Esophagus (tissue), 2 donors: ENCODE measurements at regions not wholly inside any gene's neighbourhood (a gene's known extent, or its start where the extent isn't known, plus 50 kb on each side); places are given as distances from the start of the nearest gene placed in this dataset.

Source experiments
- H3K27ac ChIP-seq, 2 donors: one replicate each; pipeline ENCODE4 v1.5.1; 2013; ENCODE audit warnings: low read depth in 2 of 2, mild to moderate bottlenecking in 2 of 2, inconsistent platforms in 1 of 2, low read length in 1 of 2, moderate library complexity in 1 of 2
- H3K27me3 ChIP-seq, 2 donors: one replicate each; pipeline ENCODE4 v1.6.1; 2013; ENCODE audit warnings: low read length in 2 of 2, control low read depth in 1 of 2, mild to moderate bottlenecking in 1 of 2; ENCODE audit not compliant: insufficient read depth in 2 of 2, control insufficient read depth in 1 of 2
- H3K36me3 ChIP-seq, 2 donors: one replicate each; pipeline ENCODE4 v1.6.1; 2013; ENCODE audit warnings: low read length in 1 of 2; ENCODE audit not compliant: control insufficient read depth in 2 of 2, insufficient read depth in 2 of 2
- H3K4me1 ChIP-seq, 2 donors: one replicate each; pipeline ENCODE4 v1.6.1; 2013; ENCODE audit warnings: low read length in 1 of 2; ENCODE audit not compliant: control insufficient read depth in 2 of 2, insufficient read depth in 2 of 2
- H3K4me3 ChIP-seq, 2 donors: one replicate each; pipeline ENCODE4 v1.5.1; 2013; ENCODE audit warnings: low read length in 2 of 2, mild to moderate bottlenecking in 2 of 2, low read depth in 1 of 2, moderate library complexity in 1 of 2
- H3K9me3 ChIP-seq, 2 donors: one replicate each; pipeline ENCODE4 v1.6.1; 2013; ENCODE audit warnings: mild to moderate bottlenecking in 2 of 2, low read depth in 1 of 2, low read length in 1 of 2, moderate library complexity in 1 of 2; ENCODE audit not compliant: control insufficient read depth in 2 of 2, insufficient read depth in 1 of 2
- WGBS, 2 donors: extraction: QIAGEN DNeasy Blood & Tissue Kit; methylation state at CpG; one replicate each; pipeline ENCODE4 v1.1.7; 2013; 5-methylcytosine and 5-hydroxymethylcytosine counted together
- donor health status: healthy with polysubstance abuse.
- donor health status: Bipolar disorder and iron deficiency.

DNA sequence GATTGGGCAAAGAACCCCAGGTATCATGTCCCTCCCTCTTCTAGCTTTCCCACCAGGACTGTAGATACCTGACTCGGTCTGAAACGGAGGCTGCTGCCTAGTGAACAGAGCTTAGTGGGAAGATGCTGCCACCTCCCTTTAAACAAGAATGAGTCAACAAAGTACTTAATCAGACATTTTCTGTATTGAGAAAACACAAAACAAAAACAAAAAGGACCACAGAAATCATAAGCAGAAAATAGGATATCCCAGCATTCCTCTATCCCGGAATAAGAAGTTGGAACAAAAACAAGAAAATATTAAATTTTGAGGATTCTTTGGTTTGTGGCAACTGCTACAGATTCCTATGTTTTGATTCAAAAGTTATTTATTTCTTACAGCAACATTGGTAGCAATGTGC is 51.7 kb upstream of the COL8A1 start:
- Histone ChIP-seq H3K27ac (no peak overlapping the region), H3K27me3 (no peaks in the 10 kb centered on the region), H3K4me1 (no peaks in the 10 kb centered on the region), H3K4me3 (no peak overlapping the region), H3K36me3 (no peaks in the 10 kb centered on the region), H3K9me3 (no peaks in the 10 kb centered on the region)
- 70 to 75% methylated on average over 3 of the region's 3 CpGs for WGBS, 2 donors

DNA sequence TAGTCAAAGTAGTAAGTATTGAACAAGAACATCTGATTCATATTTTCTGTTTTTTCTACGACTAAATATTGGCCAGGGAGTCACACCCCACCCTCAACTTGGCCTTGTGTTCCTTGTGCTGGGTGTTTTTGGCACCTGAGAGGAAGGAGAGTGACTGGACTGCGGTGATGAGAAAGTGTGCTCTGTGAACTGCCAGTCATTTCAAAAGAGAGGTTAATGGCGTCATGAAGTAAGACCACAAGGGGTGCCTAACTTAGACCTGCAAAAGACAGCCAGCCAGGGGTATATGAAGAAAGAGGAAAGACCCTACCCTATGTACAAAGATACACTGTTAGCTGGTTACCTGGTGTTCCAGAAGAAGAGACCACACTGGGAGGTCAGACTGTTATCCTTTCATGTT is 58.4 kb upstream of the COL8A1 start:
- no peaks in the 10 kb centered on the region for H3K27me3 ChIP-seq
- H3K9me3 ChIP-seq = no peaks in the 10 kb centered on the region
- no peak overlapping the region for H3K27ac ChIP-seq
- no peaks in the 10 kb centered on the region for H3K36me3 ChIP-seq
- 78 to 81% methylated on average over 3 of the region's 3 CpGs for WGBS, 2 donors
- H3K4me1 ChIP-seq = no peaks in the 10 kb centered on the region
- H3K4me3 ChIP-seq = no peak overlapping the region

DNA sequence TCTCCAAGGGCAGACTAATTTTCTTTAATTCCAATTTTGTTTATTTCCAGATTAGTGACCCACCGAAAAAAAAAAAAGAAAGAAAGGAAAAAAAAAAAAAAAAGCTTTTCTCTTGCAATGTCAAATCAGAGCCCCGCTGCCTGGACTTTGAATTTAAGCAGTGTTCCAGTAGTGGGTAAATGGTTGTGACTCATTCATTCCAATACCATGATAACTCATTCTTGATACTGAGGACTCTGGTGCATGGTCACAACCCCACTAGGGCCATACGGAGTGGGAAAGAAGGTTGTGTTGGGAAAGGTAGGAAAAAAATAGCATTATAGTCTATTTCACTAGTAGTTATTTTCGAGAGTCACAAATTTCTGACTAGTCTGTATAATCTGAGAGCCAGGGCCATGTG is 59.1 kb upstream of the COL8A1 start:
- 79 to 90% methylated on average over 4 of the region's 4 CpGs for WGBS, 2 donors
- Histone ChIP-seq H3K36me3 (no peaks in the 10 kb centered on the region), H3K4me3 (no peak overlapping the region)

DNA sequence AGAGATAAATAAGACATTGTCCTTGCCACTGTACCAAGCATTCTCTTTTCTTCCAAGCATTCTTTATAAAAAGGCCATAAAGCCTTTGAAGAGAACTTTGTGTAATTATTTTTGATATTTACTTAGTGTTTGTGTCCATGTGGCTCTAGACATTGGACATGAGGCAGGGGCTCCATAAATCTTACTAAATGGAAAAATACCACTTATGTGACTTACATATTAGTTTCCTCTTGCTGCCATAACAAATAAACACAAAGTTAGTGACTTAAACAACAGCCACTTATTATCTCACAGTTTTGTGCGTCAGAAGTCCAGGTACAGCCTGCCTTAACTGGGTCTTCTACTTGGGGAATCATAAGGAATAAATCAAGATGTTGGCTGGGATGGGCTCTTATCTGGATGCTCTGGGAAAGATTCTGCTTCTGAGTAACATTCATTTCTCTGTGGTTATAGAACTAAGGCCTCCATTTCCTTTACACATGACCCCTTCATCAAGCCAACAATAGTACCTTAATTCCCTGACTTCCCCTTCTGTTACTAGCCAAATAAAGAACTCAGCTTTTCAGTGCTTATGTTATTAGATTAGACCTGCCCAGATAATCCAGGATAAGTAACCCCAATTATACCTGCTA is 59.9 kb upstream of the COL8A1 start:
- Histone ChIP-seq H3K4me3 (no peak overlapping the region), H3K36me3 (no peaks in the 10 kb centered on the region), H3K27ac (no peak overlapping the region), H3K27me3 (no peaks in the 10 kb centered on the region), H3K9me3 (no peaks in the 10 kb centered on the region), H3K4me1 (no peaks in the 10 kb centered on the region)
- 94 to 97% methylated on average over 1 of the region's 1 CpG for WGBS, 2 donors

More for the DNA sequence above, 59.1 kb upstream of the COL8A1 start:
- H3K9me3 ChIP-seq = no peaks in the 10 kb centered on the region
- H3K27ac ChIP-seq = no peak overlapping the region
- H3K4me1 ChIP-seq = no peaks in the 10 kb centered on the region
- no peaks in the 10 kb centered on the region for H3K27me3 ChIP-seq

DNA sequence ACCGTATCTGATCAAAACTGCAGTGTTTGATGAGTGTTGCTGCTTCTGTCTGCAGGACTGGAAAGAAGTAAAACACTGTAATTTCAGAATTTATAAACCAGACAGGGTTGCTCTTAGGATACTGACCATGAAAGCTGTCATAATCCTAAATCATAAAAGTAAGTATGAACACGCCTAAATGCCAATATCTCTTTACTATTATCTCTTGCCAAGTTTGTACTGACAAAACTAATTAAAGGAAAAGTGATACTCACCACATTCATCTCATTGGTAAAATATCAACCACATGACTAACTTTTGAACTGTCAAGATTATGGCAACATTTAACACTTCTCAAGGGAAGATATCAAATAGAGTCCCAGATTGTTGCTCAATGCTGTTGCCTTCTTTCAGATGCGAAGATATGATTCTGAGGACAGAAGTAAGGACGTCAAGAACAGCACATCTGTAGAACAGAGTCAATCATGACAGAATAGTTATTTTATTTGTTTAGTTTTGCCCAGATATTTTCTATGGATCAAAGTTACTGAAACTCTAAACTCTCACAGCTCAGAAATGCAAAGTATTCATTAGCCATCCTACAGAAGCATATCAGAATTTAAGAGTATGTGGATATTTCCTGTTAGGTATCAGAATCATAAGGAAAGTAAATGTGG is 61.4 kb upstream of the COL8A1 start:
- Histone ChIP-seq H3K4me1 (no peaks in the 10 kb centered on the region), H3K27me3 (no peaks in the 10 kb centered on the region)

DNA sequence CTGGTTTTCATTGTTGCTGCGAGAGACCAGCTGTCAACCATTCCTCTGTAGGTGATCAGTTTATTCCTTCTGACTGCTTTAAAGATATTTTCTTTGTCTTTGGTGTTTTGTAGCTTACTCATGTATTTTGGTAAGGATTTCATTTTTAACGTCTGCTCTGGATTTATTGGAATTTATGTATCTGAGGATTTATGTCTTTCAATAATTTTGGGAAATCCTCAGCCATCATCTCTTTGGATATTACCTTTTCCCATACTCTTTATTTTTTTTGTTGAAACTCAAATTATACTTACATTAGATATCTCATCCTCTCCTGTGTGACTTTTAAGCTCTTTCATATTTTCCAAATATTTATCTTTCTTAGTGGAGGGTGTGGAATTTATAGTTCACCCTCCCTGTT is 62.7 kb upstream of the COL8A1 start:
- Histone ChIP-seq H3K36me3 (no peaks in the 10 kb centered on the region), H3K27me3 (no peaks in the 10 kb centered on the region), H3K4me1 (no peaks in the 10 kb centered on the region), H3K4me3 (no peak overlapping the region), H3K27ac (no peak overlapping the region), H3K9me3 (no peaks in the 10 kb centered on the region)
- 89 to 92% methylated on average over 2 of the region's 2 CpGs for WGBS, 2 donors

More for the DNA sequence above, 61.4 kb upstream of the COL8A1 start:
- Histone ChIP-seq H3K36me3 (no peaks in the 10 kb centered on the region), H3K27ac (no peak overlapping the region), H3K9me3 (no peaks in the 10 kb centered on the region), H3K4me3 (no peak overlapping the region)
- WGBS, 2 donors = 68 to 73% methylated on average over 4 of the region's 4 CpGs

DNA sequence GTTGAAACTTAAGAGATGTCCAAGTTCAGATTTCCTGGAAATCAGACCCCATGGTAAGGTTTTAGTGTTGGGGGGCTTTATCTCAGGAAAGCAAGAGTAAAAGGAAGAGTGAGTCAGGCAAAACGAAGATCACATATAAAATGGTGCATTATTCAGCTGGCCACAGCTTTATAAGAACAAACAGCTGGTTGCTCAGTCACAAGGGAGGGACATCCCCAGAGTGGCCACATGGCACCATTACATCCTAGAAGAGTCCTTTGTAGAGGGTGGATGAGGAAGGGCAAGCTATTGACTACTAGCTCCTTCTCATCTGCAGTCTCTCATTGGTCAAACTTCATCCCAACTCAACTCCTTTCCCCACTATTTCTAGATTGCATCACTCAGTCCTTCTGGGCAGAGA is 68.3 kb upstream of the COL8A1 start:
- H3K4me1 ChIP-seq = no peaks in the 10 kb centered on the region
- H3K27ac ChIP-seq = no peak overlapping the region
- H3K36me3 ChIP-seq = no peaks in the 10 kb centered on the region
- H3K9me3 ChIP-seq = no peaks in the 10 kb centered on the region
- no peak overlapping the region for H3K4me3 ChIP-seq
- WGBS, 2 donors = 59 to 67% methylated on average over 1 of the region's 1 CpG
- no peaks in the 10 kb centered on the region for H3K27me3 ChIP-seq

DNA sequence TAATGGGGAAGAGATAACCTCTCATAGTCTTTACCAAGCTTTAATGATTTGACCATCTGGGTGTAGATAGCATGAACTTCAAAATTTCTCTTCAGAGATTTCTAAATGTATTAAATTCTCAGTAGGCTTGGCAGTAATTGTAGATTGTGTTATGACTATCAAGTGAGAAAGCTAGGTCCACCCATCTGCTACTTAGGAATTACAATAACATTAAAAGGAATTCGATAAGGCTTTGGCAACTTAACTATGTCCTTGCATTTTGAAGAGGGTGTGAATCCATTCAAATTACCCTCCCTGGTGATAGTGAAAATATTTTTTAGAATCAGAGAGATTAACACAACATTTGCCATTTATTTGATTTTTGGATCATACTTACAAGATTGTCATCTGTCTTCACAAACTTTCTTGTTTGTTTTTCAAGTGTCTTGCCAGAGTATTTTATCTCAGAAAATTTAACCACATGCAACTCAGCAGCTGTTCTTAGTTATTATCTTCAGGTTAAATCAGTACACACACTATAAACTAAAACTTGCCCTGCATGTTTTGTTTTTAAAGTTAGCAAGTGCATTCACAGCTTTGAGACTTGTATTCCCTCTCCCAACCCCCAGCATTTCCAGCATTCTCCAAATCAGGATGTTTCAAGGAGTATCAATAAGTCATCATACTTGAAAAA is 69.6 kb upstream of the COL8A1 start:
- Histone ChIP-seq H3K27ac (no peak overlapping the region), H3K4me3 (no peak overlapping the region), H3K4me1 (no peaks in the 10 kb centered on the region), H3K27me3 (no peaks in the 10 kb centered on the region), H3K9me3 (no peaks in the 10 kb centered on the region), H3K36me3 (no peaks in the 10 kb centered on the region)
- 66 to 69% methylated on average over 1 of the region's 1 CpG for WGBS, 2 donors

DNA sequence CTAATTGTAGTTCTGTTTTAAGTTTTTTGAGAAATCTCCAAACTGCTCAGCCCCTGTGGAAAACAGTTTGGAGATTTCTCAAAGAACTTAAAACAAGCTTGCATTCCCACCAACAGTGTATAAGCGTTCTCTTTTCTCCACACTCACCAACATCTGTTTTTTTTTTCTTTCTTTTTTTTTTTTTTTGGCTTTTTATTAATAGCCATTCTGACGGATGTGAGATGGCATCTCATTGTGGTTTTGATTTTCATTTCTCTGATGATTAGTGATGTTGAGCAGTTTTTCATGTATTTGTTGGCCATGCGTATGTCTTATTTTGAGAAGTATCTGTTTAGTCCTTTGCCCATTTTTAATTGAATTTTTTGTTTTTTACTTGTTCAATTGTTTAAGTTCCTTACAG is 73.1 kb upstream of the COL8A1 start:
- Histone ChIP-seq H3K4me1 (no peaks in the 10 kb centered on the region), H3K27ac (no peak overlapping the region), H3K36me3 (no peaks in the 10 kb centered on the region), H3K4me3 (no peak overlapping the region), H3K27me3 (no peaks in the 10 kb centered on the region), H3K9me3 (no peaks in the 10 kb centered on the region)
- WGBS, 2 donors = 80 to 82% methylated on average over 3 of the region's 3 CpGs
